Ishikawa (cell line): ENCODE measurements at regions not wholly inside any gene's neighbourhood (a gene's known extent, or its start where the extent isn't known, plus 50 kb on each side); places are given as distances from the start of the nearest gene placed in this dataset.

Experiments
- CEBPB ChIP-seq: IDR thresholded peaks from 2 replicates; pipeline ENCODE4 v1.6.1; 2012
- CREB1 ChIP-seq: IDR thresholded peaks from 2 replicates; pipeline ENCODE4 v1.6.1; 2012; ENCODE audit warnings: low read depth
- EGR1 ChIP-seq: IDR thresholded peaks from 2 replicates; pipeline ENCODE4 v1.6.1; 2012
- EP300 ChIP-seq: IDR thresholded peaks from 2 replicates; pipeline ENCODE4 v1.6.1; 2012; ENCODE audit warnings: borderline replicate concordance
- FOXM1 ChIP-seq: IDR thresholded peaks from 2 replicates; pipeline ENCODE4 v1.6.1; 2012; ENCODE audit warnings: low read depth, borderline replicate concordance
- MAX ChIP-seq: IDR thresholded peaks from 2 replicates; pipeline ENCODE4 v1.6.1; 2012
- NFIC ChIP-seq: IDR thresholded peaks from 2 replicates; pipeline ENCODE4 v1.6.1; 2012
- RAD21 ChIP-seq: IDR thresholded peaks from 2 replicates; pipeline ENCODE4 v1.6.1; 2012; ENCODE audit warnings: low read depth
- REST ChIP-seq: IDR thresholded peaks from 2 replicates; pipeline ENCODE4 v1.6.1; 2012; ENCODE audit warnings: low read depth, mild to moderate bottlenecking
- TAF1 ChIP-seq: IDR thresholded peaks from 2 replicates; pipeline ENCODE4 v1.6.1; 2012; ENCODE audit warnings: low read depth, mild to moderate bottlenecking
- TCF12 ChIP-seq: IDR thresholded peaks from 2 replicates; pipeline ENCODE4 v1.6.1; 2012; ENCODE audit warnings: low read depth
- TEAD4 ChIP-seq: IDR thresholded peaks from 2 replicates; pipeline ENCODE4 v1.6.1; 2012
- USF1 ChIP-seq: IDR thresholded peaks from 2 replicates; pipeline ENCODE4 v1.6.1; 2012
- YY1 ChIP-seq: IDR thresholded peaks from 2 replicates; pipeline ENCODE4 v1.6.1; 2012; ENCODE audit warnings: low read depth
- ZBTB7A ChIP-seq: IDR thresholded peaks from 2 replicates; pipeline ENCODE4 v1.6.1; 2012; ENCODE audit warnings: low read depth

GRCh38 chr7:8353991-8354390 lies 79.4 kb upstream of the NXPH1 start:
- no peak for TF ChIP-seq USF1
- no peak for TF ChIP-seq REST
- no peak for TF ChIP-seq MAX
- no peak for TF ChIP-seq FOXM1
- TF ChIP-seq TEAD4, result no peak
- TF ChIP-seq RAD21, result no peak
- no peak for TF ChIP-seq YY1
- no peak for TF ChIP-seq TAF1
- TF ChIP-seq CREB1, result no peak
- no peak for TF ChIP-seq TCF12
- no peak for TF ChIP-seq EGR1
- no peak for TF ChIP-seq EP300
- TF ChIP-seq NFIC, result no peak
- no peak for TF ChIP-seq ZBTB7A

- no peak for TF ChIP-seq EGR1
- TF ChIP-seq EP300, result no peak
- TF ChIP-seq CREB1, result no peak
- TF ChIP-seq USF1, result no peak
- no peak for TF ChIP-seq TCF12
- no peak for TF ChIP-seq RAD21
- TF ChIP-seq REST, result no peak
- TF ChIP-seq TAF1, result no peak
- no peak for TF ChIP-seq FOXM1
- no peak for TF ChIP-seq YY1
- no peak for TF ChIP-seq ZBTB7A
- TF ChIP-seq TEAD4, result no peak
- no peak for TF ChIP-seq MAX
- no peak for TF ChIP-seq NFIC
- TF ChIP-seq CEBPB, result no peak
Observed at GRCh38 chr7:8354503-8354902, 78.9 kb upstream of the NXPH1 start.

- TF ChIP-seq USF1, result no peak
- TF ChIP-seq TEAD4, result no peak
- TF ChIP-seq NFIC, result no peak
- no peak for TF ChIP-seq EGR1
Observed at GRCh38 chr7:8356071-8356470, 77.3 kb upstream of the NXPH1 start.

GRCh38 chr7:8357536-8357935 lies 75.9 kb upstream of the NXPH1 start:
- no peak for TF ChIP-seq YY1
- TF ChIP-seq REST, result no peak
- no peak for TF ChIP-seq CREB1
- TF ChIP-seq EGR1, result no peak
- no peak for TF ChIP-seq ZBTB7A
- TF ChIP-seq TEAD4, result no peak
- TF ChIP-seq EP300, result no peak
- TF ChIP-seq NFIC, result no peak
- no peak for TF ChIP-seq TCF12
